Pancreas (tissue), 10 donors: ENCODE measurements at regions not wholly inside any gene's neighbourhood (a gene's known extent, or its start where the extent isn't known, plus 50 kb on each side); places are given as distances from the start of the nearest gene placed in this dataset.

Experiments used
- ATAC-seq, 4 donors: fragments of 200-7000 bp; cut with Tn5 transposase; one replicate each; pipeline versions ENCODE4 v1.8.0 to v1.9.1; 2020; ENCODE audit warnings: mild to moderate bottlenecking in 4 of 4, moderate library complexity in 4 of 4
- DNase-seq, 6 donors: peaks; one replicate each; pipeline ENCODE4 v3.0.0-alpha.2; 2020
- FAIRE-seq: peaks from 2 replicates; lab custom pipeline; 2012; peaks lifted over from hg19 to GRCh38; lab: Jason Lieb, UNC
- H3K27ac ChIP-seq, 4 donors: fragments of 200-600 bp; sonication (generic); 1 replicate in 3 of 4; 2 replicates in 1 of 4; pipeline versions ENCODE4 v1.5.0 to v1.8.0; 2020
- H3K27me3 ChIP-seq, 4 donors: fragments of 200-600 bp; one replicate each; pipeline ENCODE4 v1.8.0; 2021
- H3K36me3 ChIP-seq, 3 donors: fragments of 200-600 bp; sonication (generic) in 1 of 3; one replicate each; pipeline versions ENCODE4 v1.5.0 to v1.8.0; 2020 to 2021
- H3K4me1 ChIP-seq, 3 donors: fragments of 200-600 bp; one replicate each; pipeline ENCODE4 v1.8.0; 2021
- H3K4me3 ChIP-seq, 4 donors: fragments of 200-600 bp; sonication (generic) in 2 of 4; one replicate each; pipeline versions ENCODE4 v1.5.0 to v1.8.0; 2020 to 2021
- H3K9me3 ChIP-seq, 4 donors: fragments of 200-600 bp; one replicate each; pipeline ENCODE4 v1.8.0; 2021
- whole genome bisulfite sequencing, 2 donors: extraction: QIAGEN DNeasy Blood & Tissue Kit; methylation state at CpG; one replicate each; pipeline ENCODE4 v1.1.7; 2013; 5-methylcytosine and 5-hydroxymethylcytosine counted together
- intact Hi-C, 3 donors: fragments of 100-400 bp; cut with DNase I; formaldehyde crosslinking; loops; one replicate each; pipeline versions ENCODE4 v1.11.1 to v1.14.2; 2022
- TF ChIP-seq, protein P1 (sequence below), 4 donors: fragments of 200-600 bp; sonication (generic) in 3 of 4; IDR thresholded peaks; one replicate each; pipeline versions ENCODE4 v1.5.0 to v1.8.0; 2021; ENCODE audit warnings: antibody characterized with exemption in 4 of 4
- donor health status: healthy with polysubstance abuse.
- donor health status: DM: no; HTN: no; CAD: no; lungs with moderate emphysema.
- donor health status: DM: no; HTN: no; CAD: no.
- donor health status: control.
- donor health status: control.
- donor health status: Bipolar disorder and iron deficiency.
- donor health status: DM: yes; HTN: yes; CAD: no.
- donor health status: DM: no; HTN: no; CAD: no.
- donor health status: DM: no; HTN: no; CAD: no.
- donor health status: DM: yes; HTN: yes; CAD: no.

DNA sequence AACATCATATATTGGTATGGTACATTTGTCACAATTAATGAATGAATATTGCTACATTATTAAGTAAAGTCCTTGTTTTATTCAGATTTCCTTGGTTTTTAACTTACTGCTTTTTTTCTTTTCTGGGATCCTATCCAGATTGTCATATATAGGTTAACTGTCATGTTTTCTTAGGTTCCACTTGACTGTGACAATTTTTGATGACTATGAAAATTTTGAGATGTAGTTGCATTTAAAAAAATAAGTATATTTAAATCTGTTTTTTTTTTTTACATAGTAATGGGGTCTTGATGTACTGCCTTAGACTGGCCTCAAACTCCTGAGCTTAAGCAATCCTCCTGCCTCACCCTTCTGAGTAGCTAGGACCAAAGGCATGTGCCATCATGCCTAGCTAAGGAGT, 76.8 kb downstream of the ATP6V1G3 start:
- intact Hi-C loops: no loop called here
- H3K4me3 ChIP-seq: no peak overlapping the region
- H3K27ac ChIP-seq: no peak overlapping the region
- no peaks in the 10 kb centered on the region for H3K36me3 ChIP-seq
- DNase-seq (no peak), ATAC-seq (no peak), FAIRE-seq (no peak)
- H3K27me3 ChIP-seq: no peaks in the 10 kb centered on the region
- H3K4me1 ChIP-seq: no peaks in the 10 kb centered on the region
- H3K9me3 ChIP-seq: no peaks in the 10 kb centered on the region
- TF ChIP-seq, protein P1, sequence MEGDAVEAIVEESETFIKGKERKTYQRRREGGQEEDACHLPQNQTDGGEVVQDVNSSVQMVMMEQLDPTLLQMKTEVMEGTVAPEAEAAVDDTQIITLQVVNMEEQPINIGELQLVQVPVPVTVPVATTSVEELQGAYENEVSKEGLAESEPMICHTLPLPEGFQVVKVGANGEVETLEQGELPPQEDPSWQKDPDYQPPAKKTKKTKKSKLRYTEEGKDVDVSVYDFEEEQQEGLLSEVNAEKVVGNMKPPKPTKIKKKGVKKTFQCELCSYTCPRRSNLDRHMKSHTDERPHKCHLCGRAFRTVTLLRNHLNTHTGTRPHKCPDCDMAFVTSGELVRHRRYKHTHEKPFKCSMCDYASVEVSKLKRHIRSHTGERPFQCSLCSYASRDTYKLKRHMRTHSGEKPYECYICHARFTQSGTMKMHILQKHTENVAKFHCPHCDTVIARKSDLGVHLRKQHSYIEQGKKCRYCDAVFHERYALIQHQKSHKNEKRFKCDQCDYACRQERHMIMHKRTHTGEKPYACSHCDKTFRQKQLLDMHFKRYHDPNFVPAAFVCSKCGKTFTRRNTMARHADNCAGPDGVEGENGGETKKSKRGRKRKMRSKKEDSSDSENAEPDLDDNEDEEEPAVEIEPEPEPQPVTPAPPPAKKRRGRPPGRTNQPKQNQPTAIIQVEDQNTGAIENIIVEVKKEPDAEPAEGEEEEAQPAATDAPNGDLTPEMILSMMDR (IDR thresholded peaks at IDR 0.05): no peak

DNA sequence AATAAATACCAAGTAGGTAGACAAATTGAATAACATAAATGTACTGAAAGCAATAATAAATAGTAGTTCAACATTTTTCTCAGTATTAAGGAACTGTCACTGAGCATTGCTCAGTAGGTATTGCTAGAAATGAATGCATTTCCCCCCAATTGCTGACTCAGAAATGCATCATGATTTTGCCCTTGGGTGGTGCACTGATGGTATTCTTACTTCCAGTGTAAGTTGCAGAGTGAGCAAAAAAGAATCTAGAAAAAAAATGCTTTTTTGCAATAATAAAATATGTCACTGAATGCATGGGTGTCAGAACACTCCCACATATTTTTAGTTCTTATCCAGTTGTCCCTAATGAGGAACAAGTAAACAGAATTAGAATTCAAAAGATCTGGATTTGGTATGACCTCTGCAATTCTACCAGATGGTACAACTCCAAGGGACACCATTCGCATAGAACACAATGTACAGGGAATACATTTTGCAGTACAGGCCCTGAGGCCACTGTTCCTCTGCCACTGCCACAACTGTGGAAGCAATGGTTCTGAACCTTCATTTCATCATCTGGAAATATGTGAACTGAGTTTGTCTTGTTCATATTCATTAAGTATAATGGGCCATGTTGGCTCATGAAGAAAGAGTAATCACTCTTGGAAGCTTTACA, 78.0 kb downstream of the ATP6V1G3 start:
- no peak for ATAC-seq
- WGBS, 2 donors: 90 to 93% methylated on average over 1 of the region's 1 CpG
- intact Hi-C loops: no loop called here
- no peak for DNase-seq
- Histone ChIP-seq H3K9me3 (no peaks in the 10 kb centered on the region), H3K36me3 (no peaks in the 10 kb centered on the region), H3K27me3 (no peaks in the 10 kb centered on the region), H3K4me3 (no peak overlapping the region), H3K27ac (no peak overlapping the region), H3K4me1 (no peaks in the 10 kb centered on the region)
- FAIRE-seq: no peak
- TF ChIP-seq, protein P1 (IDR thresholded peaks at IDR 0.05): no peak

DNA sequence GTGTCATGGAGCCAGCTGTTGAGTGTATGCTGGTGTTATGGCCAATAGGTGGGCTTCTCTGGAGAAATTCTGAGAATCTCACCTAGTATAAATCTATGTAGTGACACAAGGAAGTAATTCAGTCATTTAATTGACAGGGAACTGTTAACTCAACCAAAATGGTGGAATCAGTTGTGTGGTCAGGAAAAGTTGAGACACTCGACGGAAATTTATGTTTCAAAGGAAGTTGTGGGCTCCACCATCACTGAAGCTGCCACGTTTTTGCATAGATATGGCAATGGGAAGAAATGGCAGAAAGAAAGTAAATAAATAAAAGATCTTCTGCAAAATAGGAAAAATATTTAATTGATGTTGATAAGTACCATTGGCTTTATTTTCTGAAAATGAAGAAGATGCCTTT, 84.5 kb downstream of the ATP6V1G3 start:
- no peak overlapping the region for H3K27ac ChIP-seq
- FAIRE-seq (no peak), ATAC-seq (no peak), DNase-seq (no peak)
- no peaks in the 10 kb centered on the region for H3K36me3 ChIP-seq
- H3K9me3 ChIP-seq: no peaks in the 10 kb centered on the region
- H3K4me1 ChIP-seq: no peaks in the 10 kb centered on the region
- intact Hi-C loops: no loop called here
- H3K27me3 ChIP-seq: peaks cover 0 to 3% (median 0%) of the 10 kb centered on the region in 4 donors
- TF ChIP-seq, protein P1 (IDR thresholded peaks at IDR 0.05): no peak
- WGBS, 2 donors: 75 to 79% methylated on average over 3 of the region's 3 CpGs
- H3K4me3 ChIP-seq: no peak overlapping the region

DNA sequence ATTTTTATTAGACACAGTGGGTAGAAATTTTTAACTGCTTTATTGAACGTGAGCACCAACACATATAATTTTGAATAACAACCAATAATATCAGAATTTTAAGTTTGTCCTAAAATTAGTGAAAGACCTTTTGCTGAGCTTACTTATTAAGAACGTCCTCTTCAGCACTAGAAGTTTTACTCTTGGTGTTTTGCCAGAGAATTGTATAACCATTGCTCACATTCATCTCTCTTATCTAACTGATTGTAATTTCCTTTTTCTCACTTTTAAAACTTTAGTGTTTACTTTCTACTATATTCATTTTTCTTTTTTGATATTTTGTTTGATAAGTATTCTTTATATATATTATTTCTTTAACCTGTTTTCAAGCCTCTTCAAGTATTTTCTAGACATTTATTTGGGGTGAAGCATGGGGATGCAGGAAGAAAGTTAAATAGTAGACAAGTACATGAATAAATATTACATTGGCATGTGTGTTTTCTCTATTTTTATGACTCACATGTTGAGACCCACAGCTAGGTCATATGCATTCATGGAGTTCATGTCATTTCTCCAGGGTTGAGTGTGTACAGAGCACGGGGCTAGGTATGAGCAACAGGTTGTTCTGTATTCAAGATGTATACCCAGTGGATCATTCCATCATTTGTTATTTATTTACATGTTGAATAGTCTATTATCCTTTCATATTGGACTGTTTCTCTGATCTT, 90.6 kb downstream of the ATP6V1G3 start:
- no peaks in the 10 kb centered on the region for H3K27me3 ChIP-seq
- peaks cover 0 to 6% (median 0%) of the 10 kb centered on the region in 3 donors for H3K4me1 ChIP-seq
- no peak for DNase-seq
- WGBS, 2 donors: 39 to 48% methylated on average over 3 of the region's 3 CpGs
- H3K27ac ChIP-seq: no peak overlapping the region
- FAIRE-seq: no peak
- H3K9me3 ChIP-seq: no peaks in the 10 kb centered on the region
- ATAC-seq: peak in 3 of 4 donors; percentile 40 to 63 (median 51)
- TF ChIP-seq, protein P1 (IDR thresholded peaks at IDR 0.05): no peak
- H3K4me3 ChIP-seq: no peak overlapping the region
- H3K36me3 ChIP-seq: no peaks in the 10 kb centered on the region
- intact Hi-C loops: no loop called here

DNA sequence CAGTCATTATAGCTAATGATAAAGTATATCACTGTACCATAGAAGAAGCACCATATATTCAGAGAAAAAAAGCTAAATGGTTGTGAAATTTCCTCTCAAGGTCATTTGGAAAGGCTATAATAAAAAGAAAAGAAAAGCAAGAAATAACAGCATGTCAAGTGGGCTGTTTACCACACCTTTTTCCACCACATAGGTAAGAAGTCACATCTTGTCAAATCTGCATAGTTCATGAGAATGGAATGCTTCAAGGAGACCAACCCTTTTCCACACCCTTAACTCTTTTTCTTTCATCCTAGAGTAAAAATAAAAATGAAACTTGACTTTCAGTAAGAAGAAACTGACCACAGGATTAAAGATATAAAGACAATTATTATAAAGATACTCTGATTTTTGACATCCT, 91.2 kb downstream of the ATP6V1G3 start:
- peak in 2 of 4 donors; percentile 48 to 54 for ATAC-seq
- Histone ChIP-seq H3K27me3 (no peaks in the 10 kb centered on the region), H3K4me3 (no peak overlapping the region), H3K27ac (no peak overlapping the region), H3K9me3 (no peaks in the 10 kb centered on the region), H3K36me3 (no peaks in the 10 kb centered on the region), H3K4me1 (peaks cover 0 to 6% (median 0%) of the 10 kb centered on the region in 3 donors)
- no peak for DNase-seq
- intact Hi-C loops: no loop called here
- no peak for FAIRE-seq
- TF ChIP-seq, protein P1 (IDR thresholded peaks at IDR 0.05): no peak
